Breast epithelium (tissue), 3 donors: ENCODE measurements at regions not wholly inside any gene's neighbourhood (a gene's known extent, or its start where the extent isn't known, plus 50 kb on each side); places are given as distances from the start of the nearest gene placed in this dataset.

Experiments
- CTCF ChIP-seq, 3 donors: fragments of 450-650 bp; IDR thresholded peaks; one replicate each; pipeline ENCODE4 v1.5.1; 2016 to 2017; ENCODE audit warnings: antibody characterized with exemption in 3 of 3, mild to moderate bottlenecking in 3 of 3, moderate library complexity in 3 of 3
- POLR2A ChIP-seq: fragments of 450-650 bp; IDR thresholded peaks from one replicate; pipeline ENCODE4 v1.6.1; 2016; ENCODE audit warnings: antibody characterized with exemption, mild to moderate bottlenecking, moderate library complexity
- POLR2AphosphoS5 ChIP-seq, 3 donors: sonication (generic); formaldehyde crosslinking; IDR thresholded peaks; one replicate each; pipeline ENCODE4 v1.6.1; 2017; ENCODE audit warnings: antibody characterized with exemption in 3 of 3

GRCh38 chr13:76223999-76224398, 587.9 kb downstream of the LMO7 start:
- TF ChIP-seq CTCF (IDR thresholded peaks at IDR 0.05) (no peak), POLR2A (no peak), POLR2AphosphoS5 (IDR thresholded peaks at IDR 0.05) (no peak)
